H1 (cell line): ENCODE measurements at regions not wholly inside any gene's neighbourhood (a gene's known extent, or its start where the extent isn't known, plus 50 kb on each side); places are given as distances from the start of the nearest gene placed in this dataset.

Source experiments
- CEBPB ChIP-seq: IDR thresholded peaks from 2 replicates; pipeline ENCODE4 v1.6.1; 2012; ENCODE audit warnings: low read depth, low read length
- HDAC2 ChIP-seq, 2 experiments: fragments of 300-600 bp in 1 of 2; sonication (generic) in 1 of 2; IDR thresholded peaks; 2 replicates each; pipeline ENCODE4 v1.6.1; 2011 to 2012; ENCODE audit warnings: low read depth in 2 of 2, low read length in 2 of 2, mild to moderate bottlenecking in 2 of 2, moderate library complexity in 2 of 2, borderline replicate concordance in 1 of 2, inconsistent platforms in 1 of 2
- POLR2A ChIP-seq, 2 experiments: IDR thresholded peaks; 1 replicate in 1 of 2; 2 replicates in 1 of 2; pipeline ENCODE4 v1.6.1; 2011; ENCODE audit warnings: low read depth in 2 of 2, low read length in 2 of 2, mild to moderate bottlenecking in 2 of 2; ENCODE audit errors: control extremely low read depth in 1 of 2
- POLR2AphosphoS5 ChIP-seq: IDR thresholded peaks from 2 replicates; pipeline ENCODE4 v1.6.1; 2011; ENCODE audit warnings: low read depth, low read length
- RFX5 ChIP-seq: IDR thresholded peaks from 2 replicates; pipeline ENCODE4 v1.6.1; 2011; ENCODE audit warnings: low read depth, low read length, improper control_type of control experiment, borderline replicate concordance
- SIN3A ChIP-seq, 2 experiments: IDR thresholded peaks in 1 of 2; conservative IDR thresholded peaks in 1 of 2; 2 replicates each; pipeline ENCODE4 v1.6.1; 2011 to 2012; ENCODE audit warnings: low read length in 2 of 2, improper control_type of control experiment in 1 of 2, low read depth in 1 of 2, mild to moderate bottlenecking in 1 of 2
- SP1 ChIP-seq: IDR thresholded peaks from 2 replicates; pipeline ENCODE4 v1.6.1; 2011; ENCODE audit warnings: low read depth, low read length
- TAF1 ChIP-seq: IDR thresholded peaks from 2 replicates; pipeline ENCODE4 v1.6.1; 2011; ENCODE audit warnings: mild to moderate bottlenecking, low read depth, low read length
- TF ChIP-seq, protein P1 (sequence below): IDR thresholded peaks from 2 replicates; pipeline ENCODE4 v1.6.1; 2011; ENCODE audit warnings: low read depth, mild to moderate bottlenecking, low read length; ENCODE audit not compliant: insufficient read depth
- TF ChIP-seq, protein P2 (sequence below), 3 experiments: IDR thresholded peaks; 1 replicate in 2 of 3; 2 replicates in 1 of 3; pipeline versions ENCODE4 v1.5.1 to v1.6.1; 2011; ENCODE audit warnings: low read length in 3 of 3, mild to moderate bottlenecking in 3 of 3, inconsistent platforms in 2 of 3, low read depth in 1 of 3, moderate library complexity in 1 of 3; ENCODE audit not compliant: insufficient read depth in 1 of 3; ENCODE audit errors: control extremely low read depth in 1 of 3

GRCh38 chrX:12026481-12026880, 111.8 kb upstream of the FRMPD4 start:
- TF ChIP-seq, protein P1, sequence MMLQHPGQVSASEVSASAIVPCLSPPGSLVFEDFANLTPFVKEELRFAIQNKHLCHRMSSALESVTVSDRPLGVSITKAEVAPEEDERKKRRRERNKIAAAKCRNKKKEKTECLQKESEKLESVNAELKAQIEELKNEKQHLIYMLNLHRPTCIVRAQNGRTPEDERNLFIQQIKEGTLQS: no peak
- TF ChIP-seq POLR2A (IDR thresholded peaks at IDR 0.05; ENCODE audit: control extremely low read depth in 1 of 2, low read depth in 2 of 2, low read length in 2 of 2): no peak
- TF ChIP-seq SP1: no peak
- TF ChIP-seq RFX5: no peak
- TF ChIP-seq, protein P2, sequence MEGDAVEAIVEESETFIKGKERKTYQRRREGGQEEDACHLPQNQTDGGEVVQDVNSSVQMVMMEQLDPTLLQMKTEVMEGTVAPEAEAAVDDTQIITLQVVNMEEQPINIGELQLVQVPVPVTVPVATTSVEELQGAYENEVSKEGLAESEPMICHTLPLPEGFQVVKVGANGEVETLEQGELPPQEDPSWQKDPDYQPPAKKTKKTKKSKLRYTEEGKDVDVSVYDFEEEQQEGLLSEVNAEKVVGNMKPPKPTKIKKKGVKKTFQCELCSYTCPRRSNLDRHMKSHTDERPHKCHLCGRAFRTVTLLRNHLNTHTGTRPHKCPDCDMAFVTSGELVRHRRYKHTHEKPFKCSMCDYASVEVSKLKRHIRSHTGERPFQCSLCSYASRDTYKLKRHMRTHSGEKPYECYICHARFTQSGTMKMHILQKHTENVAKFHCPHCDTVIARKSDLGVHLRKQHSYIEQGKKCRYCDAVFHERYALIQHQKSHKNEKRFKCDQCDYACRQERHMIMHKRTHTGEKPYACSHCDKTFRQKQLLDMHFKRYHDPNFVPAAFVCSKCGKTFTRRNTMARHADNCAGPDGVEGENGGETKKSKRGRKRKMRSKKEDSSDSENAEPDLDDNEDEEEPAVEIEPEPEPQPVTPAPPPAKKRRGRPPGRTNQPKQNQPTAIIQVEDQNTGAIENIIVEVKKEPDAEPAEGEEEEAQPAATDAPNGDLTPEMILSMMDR (IDR thresholded peaks at IDR 0.05; ENCODE audit: control extremely low read depth in 1 of 3, insufficient read depth in 1 of 3, low read depth in 1 of 3, low read length in 3 of 3): no peak
- TF ChIP-seq TAF1: no peak
- no peak for TF ChIP-seq HDAC2 (IDR thresholded peaks at IDR 0.05; ENCODE audit: borderline replicate concordance in 1 of 2, low read depth in 2 of 2, low read length in 2 of 2)
- TF ChIP-seq CEBPB: no peak
- TF ChIP-seq SIN3A (conservative IDR thresholded peaks at IDR 0.05 in 1 of 2, IDR thresholded peaks at IDR 0.05 in 1 of 2; ENCODE audit: low read depth in 1 of 2, low read length in 2 of 2): no peak
- TF ChIP-seq POLR2AphosphoS5: no peak
